ENCODE measurements at regions not wholly inside any gene's neighbourhood (a gene's known extent, or its start where the extent isn't known, plus 50 kb on each side); places are given as distances from the start of the nearest gene placed in this dataset.

DNA sequence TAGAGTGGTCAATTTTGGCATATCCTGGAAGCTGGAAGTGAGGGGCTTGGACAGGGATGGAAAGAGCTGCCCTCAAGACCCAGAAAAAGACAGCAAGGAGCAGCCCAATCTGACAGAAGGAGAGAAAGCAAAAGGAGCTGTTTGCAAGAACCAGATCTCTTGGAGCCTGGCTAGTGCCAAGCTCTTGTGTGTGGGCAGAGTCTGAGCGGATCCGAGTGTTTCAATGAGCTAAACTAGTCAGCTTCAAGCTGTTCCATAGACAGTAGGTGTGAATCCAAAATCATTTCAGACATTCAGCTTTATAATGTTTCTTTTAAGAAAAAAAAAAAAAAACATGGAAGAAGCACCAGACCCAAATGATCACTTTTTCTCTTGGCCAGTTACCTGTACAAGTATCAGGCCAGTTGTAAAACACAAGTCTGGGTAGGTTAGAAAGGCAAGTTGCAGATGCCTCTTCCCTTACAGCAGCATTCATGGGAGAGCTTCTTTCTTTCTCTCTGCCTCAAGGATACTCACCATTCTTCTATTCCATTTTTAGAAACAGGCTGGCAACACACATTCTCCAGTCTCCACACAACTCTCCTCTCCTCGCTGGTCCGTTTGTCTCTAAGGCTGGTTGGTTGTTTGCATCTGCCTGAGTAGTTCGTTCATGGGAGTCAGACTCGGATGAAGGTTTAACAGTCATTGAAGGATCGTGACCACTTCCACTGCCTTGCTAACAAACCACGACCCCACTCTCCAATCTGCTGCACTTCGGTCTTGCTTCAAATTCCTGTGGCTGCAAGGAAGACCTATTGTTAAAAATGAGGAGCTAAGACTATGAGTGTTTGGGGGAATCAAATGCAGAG lies 105.2 kb upstream of the GATB start:
- peaks cover 2% of the 10 kb centered on the region for H3K27me3 Mint-ChIP-seq
- H3K27ac Mint-ChIP-seq = no peak overlapping the region
- ATAC-seq (no peak), DNase-seq (no peak)
- H3K36me3 Mint-ChIP-seq (ENCODE audit: low read depth) = no peaks in the 10 kb centered on the region
- CTCF ChIA-PET = no interaction called here
- POLR2A ChIA-PET = no interaction called here
- no peak overlapping the region for H3K4me3 Mint-ChIP-seq
- H3K4me1 Mint-ChIP-seq = peaks cover 3% of the 10 kb centered on the region
- intact Hi-C loops (cut with DNase I, micrococcal nuclease) = no loop called here
- peaks cover 4% of the 10 kb centered on the region for H3K9me3 Mint-ChIP-seq (ENCODE audit: low read depth)

- Mint-ChIP-seq H3K4me1 (peaks cover 3% of the 10 kb centered on the region), H3K9me3 (ENCODE audit: low read depth) (peaks cover 4% of the 10 kb centered on the region), H3K4me3 (no peak overlapping the region), H3K27me3 (peaks cover 2% of the 10 kb centered on the region), H3K36me3 (ENCODE audit: low read depth) (no peaks in the 10 kb centered on the region), H3K27ac (no peak overlapping the region)
- intact Hi-C loops (cut with DNase I, micrococcal nuclease) = no loop called here
- POLR2A ChIA-PET = no interaction called here
- DNase-seq (no peak), ATAC-seq (no peak)
- CTCF ChIA-PET = no interaction called here
Observed at GRCh38 chr4:151865312-151865711, 104.5 kb upstream of the GATB start.

GRCh38 chr4:151864068-151864467 lies 103.3 kb upstream of the GATB start:
- Mint-ChIP-seq H3K4me1 (peaks cover 3% of the 10 kb centered on the region), H3K4me3 (no peak overlapping the region), H3K27me3 (peaks cover 2% of the 10 kb centered on the region), H3K36me3 (ENCODE audit: low read depth) (no peaks in the 10 kb centered on the region), H3K9me3 (ENCODE audit: low read depth) (peaks cover 4% of the 10 kb centered on the region), H3K27ac (no peak overlapping the region)
- DNase-seq (no peak), ATAC-seq (no peak)
- ChIA-PET CTCF (interaction anchor here (0.6 to 1.2 kb wide), 2 partner anchors 69 to 654 kb away, joined by 3 read pairs; no protein-coding TSS in a partner anchor), POLR2A (no interaction called here)
- intact Hi-C loops (cut with DNase I, micrococcal nuclease) = no loop called here

DNA sequence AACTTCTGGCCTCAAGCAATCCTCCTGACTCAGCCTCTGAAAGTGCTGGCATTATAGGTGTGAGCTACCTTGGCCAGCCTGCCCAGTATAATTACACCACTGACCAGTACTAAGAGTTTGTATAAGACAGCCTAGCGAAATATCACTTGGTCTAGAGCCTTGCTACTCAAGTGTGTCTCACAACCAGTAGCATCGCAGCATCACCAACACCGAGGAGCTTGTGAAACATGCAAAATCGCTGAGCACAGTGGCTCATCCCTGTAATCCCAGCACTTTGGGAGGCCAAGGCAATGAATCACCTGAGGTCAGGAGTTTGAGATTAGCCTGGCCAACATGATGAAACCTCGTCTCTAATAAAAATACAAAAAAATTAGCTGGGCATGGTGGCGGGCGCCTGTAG lies 102.0 kb upstream of the GATB start:
- H3K4me3 Mint-ChIP-seq = no peak overlapping the region

DNA sequence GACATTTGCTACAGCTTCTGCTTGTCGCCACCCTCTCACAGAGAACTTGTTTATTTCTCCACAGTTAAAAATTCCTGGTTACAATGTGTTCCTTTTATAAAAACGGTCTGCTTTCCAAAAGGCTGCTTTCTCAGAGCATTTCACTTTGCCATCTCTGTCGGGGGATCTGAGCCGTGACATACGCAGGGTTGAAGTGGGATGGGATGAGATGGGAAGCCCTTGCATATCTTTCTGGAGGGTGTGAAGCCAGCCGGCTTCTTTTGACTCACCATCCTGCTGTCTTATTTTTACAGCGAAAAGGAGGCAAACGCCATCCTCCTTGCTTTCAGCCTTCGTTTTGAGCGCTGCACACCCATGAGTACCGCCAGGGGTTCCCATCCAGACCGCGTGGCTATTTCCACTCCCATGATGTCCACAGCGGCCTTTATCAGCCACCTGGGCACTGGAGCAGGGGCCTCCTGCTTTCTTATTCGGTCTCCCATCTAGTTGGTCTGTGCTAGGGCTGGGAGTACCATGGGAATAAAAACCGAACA lies 99.8 kb upstream of the GATB start:
- Mint-ChIP-seq H3K4me3 (no peak overlapping the region), H3K27me3 (no peaks in the 10 kb centered on the region), H3K36me3 (ENCODE audit: low read depth) (no peaks in the 10 kb centered on the region), H3K27ac (no peak overlapping the region), H3K9me3 (ENCODE audit: low read depth) (no peaks in the 10 kb centered on the region), H3K4me1 (peaks cover 3% of the 10 kb centered on the region)
- intact Hi-C loops (cut with DNase I, micrococcal nuclease) = no loop called here
- CTCF ChIA-PET = no interaction called here
- ATAC-seq = no peak
- POLR2A ChIA-PET = no interaction called here
- no peak for DNase-seq

More for the DNA sequence above, 102.0 kb upstream of the GATB start:
- Mint-ChIP-seq H3K4me1 (peaks cover 3% of the 10 kb centered on the region), H3K9me3 (ENCODE audit: low read depth) (peaks cover 1% of the 10 kb centered on the region), H3K36me3 (ENCODE audit: low read depth) (no peaks in the 10 kb centered on the region), H3K27me3 (peaks cover 2% of the 10 kb centered on the region), H3K27ac (no peak overlapping the region)
- ATAC-seq = no peak
- DNase-seq = no peak
- ChIA-PET POLR2A (no interaction called here), CTCF (interaction anchor here (0.6 to 1.1 kb wide), 2 partner anchors 60 to 66 kb away, joined by 3 to 4 read pairs; no protein-coding TSS in a partner anchor)
- intact Hi-C loops (cut with DNase I, micrococcal nuclease) = no loop called here

DNA sequence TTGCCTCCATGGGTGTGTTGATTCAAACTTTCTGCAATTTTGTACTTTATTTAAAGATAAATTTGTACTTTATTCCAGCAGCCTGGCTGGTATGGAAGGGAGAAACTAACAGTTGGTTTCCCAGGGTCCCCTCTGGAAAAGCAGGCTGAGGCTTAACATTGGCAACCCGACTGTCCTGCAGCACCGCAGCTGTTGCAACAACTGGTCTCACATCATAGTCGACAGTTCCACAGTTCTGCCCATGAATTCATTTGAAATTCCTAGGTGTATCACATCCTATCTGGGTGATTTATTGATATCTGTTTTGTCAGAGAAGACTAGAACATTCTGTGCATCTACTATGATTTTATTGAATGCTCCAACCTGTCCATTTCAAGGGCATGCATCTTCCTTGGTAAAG lies 98.8 kb upstream of the GATB start:
- Mint-ChIP-seq H3K27ac (no peak overlapping the region), H3K27me3 (no peaks in the 10 kb centered on the region), H3K36me3 (ENCODE audit: low read depth) (no peaks in the 10 kb centered on the region), H3K4me1 (no peaks in the 10 kb centered on the region), H3K9me3 (ENCODE audit: low read depth) (no peaks in the 10 kb centered on the region), H3K4me3 (no peak overlapping the region)
- ChIA-PET POLR2A (no interaction called here), CTCF (no interaction called here)
- intact Hi-C loops (cut with DNase I, micrococcal nuclease) = no loop called here
- ATAC-seq (no peak), DNase-seq (no peak)

GRCh38 chr4:151858356-151858755 lies 97.5 kb upstream of the GATB start:
- Mint-ChIP-seq H3K9me3 (ENCODE audit: low read depth) (no peaks in the 10 kb centered on the region), H3K27me3 (no peaks in the 10 kb centered on the region), H3K27ac (no peak overlapping the region), H3K4me3 (no peak overlapping the region), H3K4me1 (no peaks in the 10 kb centered on the region), H3K36me3 (ENCODE audit: low read depth) (no peaks in the 10 kb centered on the region)
- intact Hi-C loops (cut with DNase I, micrococcal nuclease) = no loop called here
- ChIA-PET POLR2A (no interaction called here), CTCF (interaction anchor here (0.7 kb wide), 1 partner anchor 1590 kb away, joined by 3 read pairs; no protein-coding TSS in a partner anchor)
- DNase-seq (no peak), ATAC-seq (no peak)

DNA sequence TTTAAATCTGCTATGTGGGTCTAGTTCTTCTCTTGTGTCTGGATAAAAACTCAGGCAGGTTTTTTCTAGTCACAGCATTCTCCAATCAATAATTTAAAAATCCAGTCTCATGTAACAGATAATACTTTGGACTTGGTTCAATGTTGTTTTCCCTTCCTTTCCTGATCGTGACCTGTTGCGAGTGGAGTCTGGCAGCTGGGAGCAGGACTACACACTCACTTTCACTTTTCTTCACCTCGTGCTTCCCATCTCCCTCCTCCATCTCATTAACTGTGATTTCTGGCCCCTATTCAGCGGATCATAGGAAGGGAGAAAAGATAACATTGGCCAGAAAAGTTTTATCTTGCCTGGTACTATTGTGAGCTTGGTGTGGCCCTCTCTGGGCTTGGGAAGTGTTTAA lies 96.6 kb upstream of the GATB start:
- no peaks in the 10 kb centered on the region for H3K27me3 Mint-ChIP-seq
- peaks cover 2% of the 10 kb centered on the region for H3K4me1 Mint-ChIP-seq
- no peaks in the 10 kb centered on the region for H3K36me3 Mint-ChIP-seq (ENCODE audit: low read depth)
- DNase-seq (no peak), ATAC-seq (no peak)
- ChIA-PET CTCF (no interaction called here), POLR2A (no interaction called here)
- no peak overlapping the region for H3K27ac Mint-ChIP-seq
- no peaks in the 10 kb centered on the region for H3K9me3 Mint-ChIP-seq (ENCODE audit: low read depth)
- intact Hi-C loops (cut with DNase I, micrococcal nuclease) = no loop called here
- H3K4me3 Mint-ChIP-seq = no peak overlapping the region

GRCh38 chr4:151855747-151856146 lies 94.9 kb upstream of the GATB start:
- no peaks in the 10 kb centered on the region for H3K9me3 Mint-ChIP-seq (ENCODE audit: low read depth)
- CTCF ChIA-PET = no interaction called here
- H3K36me3 Mint-ChIP-seq (ENCODE audit: low read depth) = no peaks in the 10 kb centered on the region
- no peak for DNase-seq
- POLR2A ChIA-PET = interaction anchor here (0.6 kb wide), 1 partner anchor 26 kb away, joined by 4 read pairs; no protein-coding TSS in a partner anchor
- no peak for ATAC-seq
- no peak overlapping the region for H3K4me3 Mint-ChIP-seq
- H3K27me3 Mint-ChIP-seq = no peaks in the 10 kb centered on the region
- no peak overlapping the region for H3K27ac Mint-ChIP-seq
- intact Hi-C loops (cut with DNase I, micrococcal nuclease) = no loop called here
- H3K4me1 Mint-ChIP-seq = peaks cover 2% of the 10 kb centered on the region

DNA sequence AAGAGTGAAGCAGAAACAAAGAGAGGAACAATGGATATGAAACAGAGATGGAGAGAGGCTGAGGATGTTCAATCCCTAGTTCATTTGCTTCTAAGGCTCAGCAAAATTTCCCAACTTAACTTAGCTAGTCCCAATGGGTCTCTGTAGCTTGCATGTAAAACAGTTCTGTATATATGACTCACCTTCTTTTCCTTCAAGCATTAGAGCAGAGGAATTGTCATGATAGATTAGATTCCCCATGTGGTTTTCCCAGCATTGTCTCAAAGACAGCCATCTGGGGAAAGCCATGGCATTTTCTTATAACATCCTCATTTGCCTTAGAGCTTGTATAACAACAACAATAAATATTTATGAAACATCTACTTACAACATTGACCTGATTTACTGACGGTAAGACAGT lies 93.9 kb upstream of the GATB start:
- Mint-ChIP-seq H3K4me1 (peaks cover 2% of the 10 kb centered on the region), H3K27me3 (no peaks in the 10 kb centered on the region), H3K27ac (no peak overlapping the region), H3K4me3 (no peak overlapping the region), H3K9me3 (ENCODE audit: low read depth) (no peaks in the 10 kb centered on the region), H3K36me3 (ENCODE audit: low read depth) (no peaks in the 10 kb centered on the region)
- ChIA-PET CTCF (interaction anchor here (0.8 to 1.2 kb wide), 2 partner anchors 15 to 16 kb away, joined by 3 read pairs; no protein-coding TSS in a partner anchor), POLR2A (no interaction called here)
- ATAC-seq (no peak), DNase-seq (no peak)
- intact Hi-C loops (cut with DNase I, micrococcal nuclease) = no loop called here

DNA sequence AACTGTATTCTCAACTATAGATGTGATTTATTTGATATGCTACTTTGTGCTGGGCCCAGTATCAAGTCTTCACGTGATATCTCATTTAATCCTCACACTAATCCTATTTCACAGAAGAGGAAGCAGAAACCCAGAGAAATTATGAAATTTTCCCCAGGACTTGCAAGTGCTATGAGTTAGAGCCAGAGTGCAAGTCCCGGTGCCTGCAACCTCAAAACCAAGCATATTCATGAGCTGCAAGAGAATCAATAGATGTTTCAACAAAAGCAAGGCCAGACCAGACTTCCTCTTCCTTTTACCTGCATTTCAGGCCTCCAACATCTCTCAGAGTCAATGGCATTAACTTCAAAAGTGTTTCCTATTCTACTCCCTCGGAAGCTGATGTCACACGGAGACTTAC lies 92.2 kb upstream of the GATB start:
- peaks cover 2% of the 10 kb centered on the region for H3K27me3 Mint-ChIP-seq
- DNase-seq (no peak), ATAC-seq (no peak)
- H3K4me3 Mint-ChIP-seq = no peak overlapping the region
- ChIA-PET POLR2A (no interaction called here), CTCF (no interaction called here)
- no peak overlapping the region for H3K27ac Mint-ChIP-seq
- H3K4me1 Mint-ChIP-seq = peaks cover 2% of the 10 kb centered on the region
- no peaks in the 10 kb centered on the region for H3K36me3 Mint-ChIP-seq (ENCODE audit: low read depth)
- H3K9me3 Mint-ChIP-seq (ENCODE audit: low read depth) = peaks cover 2% of the 10 kb centered on the region
- intact Hi-C loops (cut with DNase I, micrococcal nuclease) = no loop called here

GRCh38 chr4:151852202-151852601 lies 91.4 kb upstream of the GATB start:
- Mint-ChIP-seq H3K4me3 (no peak overlapping the region), H3K27me3 (peaks cover 2% of the 10 kb centered on the region), H3K27ac (no peak overlapping the region), H3K9me3 (ENCODE audit: low read depth) (peaks cover 2% of the 10 kb centered on the region), H3K36me3 (ENCODE audit: low read depth) (no peaks in the 10 kb centered on the region), H3K4me1 (peaks cover 2% of the 10 kb centered on the region)
- POLR2A ChIA-PET = no interaction called here
- ATAC-seq (no peak), DNase-seq (no peak)
- intact Hi-C loops (cut with DNase I, micrococcal nuclease) = no loop called here
- CTCF ChIA-PET = no interaction called here

Measured in activated CD4-positive, alpha-beta T cell treated with anti-CD3 and anti-CD28 coated beads for 36 hours (primary cell).